Keratinocyte (primary cell): ENCODE measurements at regions not wholly inside any gene's neighbourhood (a gene's known extent, or its start where the extent isn't known, plus 50 kb on each side); places are given as distances from the start of the nearest gene placed in this dataset.

Source experiments
- DNase-seq: peaks from one replicate; pipeline ENCODE4 v3.0.0-alpha.2; 2011; ENCODE audit warnings: low read depth, missing footprints, low spot score
- FAIRE-seq: peaks from 2 replicates; lab custom pipeline; 2011; peaks lifted over from hg19 to GRCh38; lab: Jason Lieb, UNC
- H2AFZ ChIP-seq: 2 replicates; pipeline ENCODE4 v1.6.0; 2012; ENCODE audit warnings: low read length, control low read depth, inconsistent platforms; ENCODE audit not compliant: control insufficient read depth
- H3K27ac ChIP-seq: 2 replicates; pipeline ENCODE4 v1.5.1; 2011; ENCODE audit warnings: low read length; ENCODE audit not compliant: control insufficient read depth, insufficient read depth
- H3K27me3 ChIP-seq: 3 replicates; pipeline ENCODE4 v1.6.0; 2011; ENCODE audit warnings: low read length; ENCODE audit not compliant: control insufficient read depth, insufficient read depth; ENCODE audit errors: extremely low read depth
- H3K36me3 ChIP-seq, 2 experiments: 2 replicates in 1 of 2; 3 replicates in 1 of 2; pipeline ENCODE4 v1.5.1; 2011; ENCODE audit warnings: low read length in 2 of 2, mild to moderate bottlenecking in 1 of 2; ENCODE audit not compliant: control insufficient read depth in 2 of 2, insufficient read depth in 2 of 2; ENCODE audit errors: extremely low read depth in 1 of 2
- H3K4me1 ChIP-seq: 3 replicates; pipeline ENCODE4 v1.5.1; 2011; ENCODE audit warnings: low read length; ENCODE audit not compliant: control insufficient read depth, insufficient read depth; ENCODE audit errors: extremely low read depth
- H3K4me2 ChIP-seq: 3 replicates; pipeline ENCODE4 v1.6.0; 2011; ENCODE audit warnings: low read depth, low read length; ENCODE audit not compliant: control insufficient read depth, insufficient read depth; ENCODE audit errors: extremely low read depth
- H3K4me3 ChIP-seq, 3 experiments: fragments of 200-600 bp in 1 of 3; sonication (generic) in 1 of 3; 2 replicates in 2 of 3; 3 replicates in 1 of 3; pipeline ENCODE4 v1.5.1; 2011 to 2016; ENCODE audit warnings: low read length in 3 of 3, mild to moderate bottlenecking in 3 of 3, control low read depth in 2 of 3, inconsistent platforms in 1 of 3, low read depth in 1 of 3, mixed read lengths in 1 of 3, mixed run types in 1 of 3, moderate library complexity in 1 of 3; ENCODE audit not compliant: control insufficient read depth in 2 of 3, insufficient read depth in 2 of 3; ENCODE audit errors: extremely low read depth in 1 of 3
- H3K79me2 ChIP-seq: 2 replicates; pipeline ENCODE4 v1.6.0; 2012; ENCODE audit warnings: low read length; ENCODE audit not compliant: control insufficient read depth, insufficient read depth
- H3K9ac ChIP-seq: 3 replicates; pipeline ENCODE4 v1.6.0; 2011; ENCODE audit warnings: low read length; ENCODE audit not compliant: control insufficient read depth, insufficient read depth; ENCODE audit errors: extremely low read depth
- H3K9me1 ChIP-seq: 3 replicates; pipeline ENCODE4 v1.6.0; 2011; ENCODE audit warnings: low read length; ENCODE audit not compliant: control insufficient read depth, insufficient read depth; ENCODE audit errors: extremely low read depth
- H3K9me3 ChIP-seq: 2 replicates; pipeline ENCODE4 v1.5.1; 2012; ENCODE audit warnings: low read depth, low read length; ENCODE audit not compliant: control insufficient read depth
- H4K20me1 ChIP-seq: 3 replicates; pipeline ENCODE4 v1.6.0; 2011; ENCODE audit warnings: low read length; ENCODE audit not compliant: control insufficient read depth, insufficient read depth; ENCODE audit errors: extremely low read depth
- EZH2 ChIP-seq: IDR thresholded peaks from one replicate; pipeline ENCODE4 v1.6.1; 2012; ENCODE audit warnings: inconsistent platforms, mild to moderate bottlenecking, low read length, moderate library complexity
- dilution Hi-C: fragments of 300-500 bp; cut with MboI; formaldehyde crosslinking; loops from one replicate; pipeline ENCODE4 v1.7.0; 2020; ENCODE audit warnings: low sequenced_read_pairs; ENCODE audit not compliant: extremely low pct_ligation_motif_present
- TF ChIP-seq, protein P1 (sequence below), 3 experiments: IDR thresholded peaks in 1 of 3; conservative IDR thresholded peaks in 1 of 3; optimal IDR thresholded peaks in 1 of 3; 2 replicates in 2 of 3; 3 replicates in 1 of 3; pipeline versions ENCODE3 to v1.5.1; 2011; ENCODE audit warnings: low read length in 3 of 3, mild to moderate bottlenecking in 3 of 3, moderate library complexity in 2 of 3, control low read depth in 1 of 3, inconsistent platforms in 1 of 3; ENCODE audit not compliant: insufficient read depth in 2 of 3; ENCODE audit errors: extremely low read depth in 1 of 3

DNA sequence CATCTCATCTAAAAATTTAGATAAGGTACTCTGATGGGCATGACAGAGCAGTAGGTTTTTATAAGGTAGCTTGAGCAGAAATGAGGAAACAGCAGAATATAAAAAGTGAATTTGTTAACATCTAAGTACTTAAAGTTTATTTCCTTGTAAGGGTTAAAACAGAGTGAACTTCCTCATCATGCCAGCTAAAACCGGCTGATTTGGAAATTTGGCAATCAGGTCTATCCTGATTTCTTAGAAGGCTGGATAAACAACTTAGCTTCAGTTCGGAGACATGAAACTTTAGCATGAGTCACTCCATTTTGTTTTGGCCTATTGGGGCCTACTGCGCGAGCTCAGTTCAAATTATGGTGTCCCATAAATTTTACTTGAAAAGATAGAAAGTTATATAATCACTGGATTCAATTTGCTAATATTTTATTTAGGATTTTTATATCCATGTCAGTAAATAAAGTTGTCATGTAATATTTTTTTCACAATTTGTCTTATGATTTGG is 241.6 kb upstream of the RORB start:
- Histone ChIP-seq H3K9ac (no peak overlapping the region), H3K4me1 (no peaks in the 10 kb centered on the region), H3K4me2 (no peak overlapping the region), H2AFZ (no peak overlapping the region), H3K27ac (no peak overlapping the region), H3K9me3 (no peaks in the 10 kb centered on the region), H3K27me3 (no peaks in the 10 kb centered on the region), H3K79me2 (no peaks in the 10 kb centered on the region), H4K20me1 (no peaks in the 10 kb centered on the region), H3K9me1 (no peaks in the 10 kb centered on the region), H3K36me3 (no peaks in the 10 kb centered on the region), H3K4me3 (no peak overlapping the region)
- DNase-seq (no peak), FAIRE-seq (no peak)
- dilution Hi-C loops, result no loop called here
- TF ChIP-seq, protein P1, sequence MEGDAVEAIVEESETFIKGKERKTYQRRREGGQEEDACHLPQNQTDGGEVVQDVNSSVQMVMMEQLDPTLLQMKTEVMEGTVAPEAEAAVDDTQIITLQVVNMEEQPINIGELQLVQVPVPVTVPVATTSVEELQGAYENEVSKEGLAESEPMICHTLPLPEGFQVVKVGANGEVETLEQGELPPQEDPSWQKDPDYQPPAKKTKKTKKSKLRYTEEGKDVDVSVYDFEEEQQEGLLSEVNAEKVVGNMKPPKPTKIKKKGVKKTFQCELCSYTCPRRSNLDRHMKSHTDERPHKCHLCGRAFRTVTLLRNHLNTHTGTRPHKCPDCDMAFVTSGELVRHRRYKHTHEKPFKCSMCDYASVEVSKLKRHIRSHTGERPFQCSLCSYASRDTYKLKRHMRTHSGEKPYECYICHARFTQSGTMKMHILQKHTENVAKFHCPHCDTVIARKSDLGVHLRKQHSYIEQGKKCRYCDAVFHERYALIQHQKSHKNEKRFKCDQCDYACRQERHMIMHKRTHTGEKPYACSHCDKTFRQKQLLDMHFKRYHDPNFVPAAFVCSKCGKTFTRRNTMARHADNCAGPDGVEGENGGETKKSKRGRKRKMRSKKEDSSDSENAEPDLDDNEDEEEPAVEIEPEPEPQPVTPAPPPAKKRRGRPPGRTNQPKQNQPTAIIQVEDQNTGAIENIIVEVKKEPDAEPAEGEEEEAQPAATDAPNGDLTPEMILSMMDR (optimal IDR thresholded peaks at IDR 0.05 in 1 of 3, IDR thresholded peaks at IDR 0.05 in 1 of 3, conservative IDR thresholded peaks at IDR 0.05 in 1 of 3; ENCODE audit: extremely low read depth in 1 of 3, insufficient read depth in 2 of 3, low read length in 3 of 3), result no peak
- TF ChIP-seq EZH2, result no peak

DNA sequence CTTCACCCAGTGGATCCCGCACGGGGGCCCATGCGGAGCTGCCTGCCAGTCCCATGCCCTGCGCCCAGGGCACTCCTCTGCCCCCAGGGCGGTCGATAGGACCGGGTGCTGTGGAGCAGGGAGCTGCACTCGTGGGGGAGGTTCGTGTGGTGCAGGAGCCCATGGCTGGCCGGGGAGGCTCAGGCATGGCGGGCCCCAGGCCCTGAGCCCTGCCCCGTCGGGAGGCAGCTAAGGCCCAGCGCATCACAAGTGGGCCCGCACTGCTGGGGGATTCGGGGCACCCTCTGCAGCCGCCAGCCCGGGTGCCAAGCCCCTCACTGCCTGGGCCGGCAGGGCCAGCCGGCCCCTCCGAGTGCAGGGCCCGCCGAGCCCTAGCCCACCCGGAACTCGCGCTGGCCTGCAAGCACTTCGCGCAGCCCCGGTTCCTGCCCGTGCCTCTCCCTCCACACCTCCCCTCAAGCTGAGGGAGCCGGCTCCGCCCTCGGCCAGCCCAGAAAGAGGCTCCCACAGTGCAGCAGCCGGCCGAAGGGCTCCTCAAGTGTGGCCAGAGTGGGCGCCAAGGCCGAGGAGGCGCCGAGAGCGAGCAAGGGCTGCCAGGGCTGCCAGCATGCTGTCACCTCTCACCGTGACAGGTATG is 221.1 kb upstream of the RORB start:
- H3K27me3 ChIP-seq, result no peaks in the 10 kb centered on the region
- no peaks in the 10 kb centered on the region for H4K20me1 ChIP-seq
- TF ChIP-seq, protein P1 (optimal IDR thresholded peaks at IDR 0.05 in 1 of 3, IDR thresholded peaks at IDR 0.05 in 1 of 3, conservative IDR thresholded peaks at IDR 0.05 in 1 of 3; ENCODE audit: extremely low read depth in 1 of 3, insufficient read depth in 2 of 3, low read length in 3 of 3), result no peak
- TF ChIP-seq EZH2, result no peak
- no peak for FAIRE-seq
- dilution Hi-C loops, result no loop called here
- no peak for DNase-seq
- H3K27ac ChIP-seq, result no peak overlapping the region
- H3K4me2 ChIP-seq, result no peak overlapping the region
- H3K36me3 ChIP-seq, result no peaks in the 10 kb centered on the region
- H3K9me1 ChIP-seq, result no peaks in the 10 kb centered on the region
- H3K9me3 ChIP-seq, result no peaks in the 10 kb centered on the region
- no peak overlapping the region for H3K9ac ChIP-seq
- no peak overlapping the region for H2AFZ ChIP-seq
- H3K4me1 ChIP-seq, result no peaks in the 10 kb centered on the region
- no peak overlapping the region for H3K4me3 ChIP-seq
- no peaks in the 10 kb centered on the region for H3K79me2 ChIP-seq
